Liver (tissue), 8 donors: ENCODE measurements at regions not wholly inside any gene's neighbourhood (a gene's known extent, or its start where the extent isn't known, plus 50 kb on each side); places are given as distances from the start of the nearest gene placed in this dataset.

Experiments used
- DNase-seq: peaks from one replicate; pipeline ENCODE4 v3.0.0-alpha.2; 2017; ENCODE audit warnings: low spot score
- H3K27ac ChIP-seq, 2 donors: one replicate each; pipeline ENCODE4 v1.7.0; 2013; ENCODE audit warnings: inconsistent platforms in 2 of 2, low read length in 2 of 2, control low read depth in 1 of 2, low read depth in 1 of 2, mild to moderate bottlenecking in 1 of 2
- H3K27me3 ChIP-seq, 4 donors: one replicate each; pipeline versions ENCODE4 v1.6.1 to v1.7.0; 2013; ENCODE audit warnings: low read length in 3 of 4, inconsistent platforms in 1 of 4, mild to moderate bottlenecking in 1 of 4, moderate library complexity in 1 of 4; ENCODE audit not compliant: control insufficient read depth in 4 of 4, insufficient read depth in 4 of 4
- H3K36me3 ChIP-seq, 4 donors: one replicate each; pipeline versions ENCODE4 v1.6.1 to v1.7.0; 2013; ENCODE audit warnings: low read length in 3 of 4, mild to moderate bottlenecking in 3 of 4, low read depth in 1 of 4, moderate library complexity in 1 of 4; ENCODE audit not compliant: control insufficient read depth in 4 of 4, insufficient read depth in 3 of 4
- H3K4me1 ChIP-seq, 4 donors: one replicate each; pipeline versions ENCODE4 v1.6.1 to v1.7.0; 2013; ENCODE audit warnings: low read length in 3 of 4, mild to moderate bottlenecking in 3 of 4, moderate library complexity in 1 of 4; ENCODE audit not compliant: control insufficient read depth in 4 of 4, insufficient read depth in 4 of 4
- H3K4me3 ChIP-seq, 3 donors: one replicate each; pipeline versions ENCODE4 v1.6.1 to v1.7.0; 2013; ENCODE audit warnings: low read length in 3 of 3, control low read depth in 1 of 3, low read depth in 1 of 3, mild to moderate bottlenecking in 1 of 3
- H3K9ac ChIP-seq, 2 donors: one replicate each; pipeline ENCODE4 v1.7.0; 2013; ENCODE audit warnings: low read length in 2 of 2, mild to moderate bottlenecking in 2 of 2, moderate library complexity in 2 of 2, control low read depth in 1 of 2, low read depth in 1 of 2
- H3K9me3 ChIP-seq, 4 donors: one replicate each; pipeline versions ENCODE4 v1.6.1 to v1.7.0; 2013; ENCODE audit warnings: low read length in 3 of 4; ENCODE audit not compliant: control insufficient read depth in 4 of 4
- ATF3 ChIP-seq: IDR thresholded peaks from 2 replicates; pipeline ENCODE4 v1.6.1; 2016; ENCODE audit warnings: antibody characterized with exemption
- EGR1 ChIP-seq, 2 donors: IDR thresholded peaks; 2 replicates each; pipeline ENCODE4 v1.6.1; 2016 to 2018; ENCODE audit warnings: antibody characterized with exemption in 2 of 2, low read depth in 2 of 2
- FOXA1 ChIP-seq: IDR thresholded peaks from 2 replicates; pipeline ENCODE4 v1.6.1; 2016; ENCODE audit warnings: antibody characterized with exemption
- FOXA2 ChIP-seq: IDR thresholded peaks from 2 replicates; pipeline ENCODE4 v1.6.1; 2016; ENCODE audit warnings: antibody characterized with exemption
- GABPA ChIP-seq, 2 donors: IDR thresholded peaks in 1 of 2; conservative IDR thresholded peaks in 1 of 2; 2 replicates each; pipeline ENCODE4 v1.6.1; 2016; ENCODE audit warnings: antibody characterized with exemption in 2 of 2, mild to moderate bottlenecking in 1 of 2, moderate library complexity in 1 of 2
- HNF4A ChIP-seq, 2 donors: conservative IDR thresholded peaks; 2 replicates each; pipeline ENCODE4 v1.6.1; 2016; ENCODE audit warnings: antibody characterized with exemption in 2 of 2, mild to moderate bottlenecking in 2 of 2
- HNF4G ChIP-seq: IDR thresholded peaks from 2 replicates; pipeline ENCODE4 v1.6.1; 2016; ENCODE audit warnings: antibody characterized with exemption
- JUND ChIP-seq, 2 donors: IDR thresholded peaks; 2 replicates each; pipeline ENCODE4 v1.6.1; 2016; ENCODE audit warnings: antibody characterized with exemption in 2 of 2
- NR2F2 ChIP-seq: IDR thresholded peaks from 2 replicates; pipeline ENCODE4 v1.6.1; 2016; ENCODE audit warnings: antibody characterized with exemption
- RAD21 ChIP-seq, 2 donors: IDR thresholded peaks; 2 replicates each; pipeline ENCODE4 v1.6.1; 2016; ENCODE audit warnings: antibody characterized with exemption in 2 of 2, mild to moderate bottlenecking in 2 of 2
- REST ChIP-seq: IDR thresholded peaks from 2 replicates; pipeline ENCODE4 v1.6.1; 2016; ENCODE audit warnings: antibody characterized with exemption, mild to moderate bottlenecking
- RXRA ChIP-seq, 2 donors: IDR thresholded peaks; 2 replicates each; pipeline ENCODE4 v1.6.1; 2017 to 2018; ENCODE audit warnings: antibody characterized with exemption in 2 of 2, mild to moderate bottlenecking in 1 of 2
- SP1 ChIP-seq: IDR thresholded peaks from 2 replicates; pipeline ENCODE4 v1.6.1; 2018; ENCODE audit warnings: antibody characterized with exemption, mild to moderate bottlenecking
- TAF1 ChIP-seq: conservative IDR thresholded peaks from 2 replicates; pipeline ENCODE4 v1.6.1; 2016; ENCODE audit warnings: antibody characterized with exemption, mild to moderate bottlenecking
- YY1 ChIP-seq: IDR thresholded peaks from 2 replicates; pipeline ENCODE4 v1.6.1; 2016; ENCODE audit warnings: antibody characterized with exemption, mild to moderate bottlenecking
- WGBS: extraction: QIAGEN DNeasy Blood & Tissue Kit; methylation state at CpG from one replicate; pipeline ENCODE4 v1.1.7; 2013; 5-methylcytosine and 5-hydroxymethylcytosine counted together
- TF ChIP-seq, protein P1 (sequence below): IDR thresholded peaks from 2 replicates; pipeline ENCODE4 v1.6.1; 2016; ENCODE audit warnings: antibody characterized with exemption
- TF ChIP-seq, protein P2 (sequence below): fragments of 150-350 bp; IDR thresholded peaks from 2 replicates; pipeline ENCODE4 v1.5.1; 2017; ENCODE audit warnings: improper control_type of control experiment, low read depth, low read length; ENCODE audit not compliant: missing input control
- donor health status: healthy.
- donor health status: healthy.
- donor health status: healthy.
- donor health status: healthy.
- donor health status: healthy.

- no peak for TF ChIP-seq RAD21 (IDR thresholded peaks at IDR 0.05)
- TF ChIP-seq SP1, result no peak
- TF ChIP-seq, protein P1, sequence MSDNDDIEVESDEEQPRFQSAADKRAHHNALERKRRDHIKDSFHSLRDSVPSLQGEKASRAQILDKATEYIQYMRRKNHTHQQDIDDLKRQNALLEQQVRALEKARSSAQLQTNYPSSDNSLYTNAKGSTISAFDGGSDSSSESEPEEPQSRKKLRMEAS, result no peak
- TF ChIP-seq, protein P2, sequence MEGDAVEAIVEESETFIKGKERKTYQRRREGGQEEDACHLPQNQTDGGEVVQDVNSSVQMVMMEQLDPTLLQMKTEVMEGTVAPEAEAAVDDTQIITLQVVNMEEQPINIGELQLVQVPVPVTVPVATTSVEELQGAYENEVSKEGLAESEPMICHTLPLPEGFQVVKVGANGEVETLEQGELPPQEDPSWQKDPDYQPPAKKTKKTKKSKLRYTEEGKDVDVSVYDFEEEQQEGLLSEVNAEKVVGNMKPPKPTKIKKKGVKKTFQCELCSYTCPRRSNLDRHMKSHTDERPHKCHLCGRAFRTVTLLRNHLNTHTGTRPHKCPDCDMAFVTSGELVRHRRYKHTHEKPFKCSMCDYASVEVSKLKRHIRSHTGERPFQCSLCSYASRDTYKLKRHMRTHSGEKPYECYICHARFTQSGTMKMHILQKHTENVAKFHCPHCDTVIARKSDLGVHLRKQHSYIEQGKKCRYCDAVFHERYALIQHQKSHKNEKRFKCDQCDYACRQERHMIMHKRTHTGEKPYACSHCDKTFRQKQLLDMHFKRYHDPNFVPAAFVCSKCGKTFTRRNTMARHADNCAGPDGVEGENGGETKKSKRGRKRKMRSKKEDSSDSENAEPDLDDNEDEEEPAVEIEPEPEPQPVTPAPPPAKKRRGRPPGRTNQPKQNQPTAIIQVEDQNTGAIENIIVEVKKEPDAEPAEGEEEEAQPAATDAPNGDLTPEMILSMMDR, result no peak
- TF ChIP-seq FOXA1, result no peak
- no peak for TF ChIP-seq ATF3
- TF ChIP-seq JUND (IDR thresholded peaks at IDR 0.05), result no peak
- no peak for TF ChIP-seq NR2F2
- no peak for TF ChIP-seq TAF1
- Histone ChIP-seq H3K9ac (no peak overlapping the region), H3K4me3 (no peak overlapping the region), H3K9me3 (no peaks in the 10 kb centered on the region), H3K27me3 (peaks cover 0 to 11% (median 4%) of the 10 kb centered on the region in 4 donors), H3K27ac (no peak overlapping the region), H3K36me3 (no peaks in the 10 kb centered on the region), H3K4me1 (no peaks in the 10 kb centered on the region)
- no peak for DNase-seq
- WGBS, result 64% methylated on average over 2 of the region's 2 CpGs
Measured at GRCh38 chr9:118459913-118460312, 755.7 kb downstream of the TLR4 start.

DNA sequence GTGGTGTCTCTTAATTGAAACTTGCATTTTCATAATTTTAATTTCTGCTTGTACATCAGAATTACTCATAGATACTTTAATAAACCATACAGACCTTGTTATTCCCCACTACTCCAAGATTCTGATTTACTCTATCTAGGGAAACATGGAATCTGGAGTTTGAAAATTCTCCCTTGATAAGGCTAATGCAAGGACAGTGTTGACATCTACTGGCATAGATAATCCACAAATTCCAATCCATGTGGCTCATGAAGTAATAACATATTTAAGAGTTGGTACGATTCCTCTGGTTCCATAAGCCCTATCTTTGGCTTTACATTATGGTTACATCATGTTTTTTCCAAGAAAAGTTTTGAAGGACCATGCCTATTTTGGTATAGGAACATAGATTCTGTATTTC is 759.2 kb downstream of the TLR4 start:
- TF ChIP-seq RAD21 (IDR thresholded peaks at IDR 0.05), result peak; percentile 40 to 63
- TF ChIP-seq FOXA1, result no peak
- Histone ChIP-seq H3K9ac (no peak overlapping the region), H3K4me1 (no peaks in the 10 kb centered on the region), H3K27me3 (peaks cover 0 to 11% (median 1%) of the 10 kb centered on the region in 4 donors), H3K36me3 (no peaks in the 10 kb centered on the region), H3K27ac (no peak overlapping the region), H3K4me3 (no peak overlapping the region), H3K9me3 (no peaks in the 10 kb centered on the region)
- 47% methylated on average over 1 of the region's 1 CpG for WGBS
- no peak for DNase-seq

GRCh38 chr9:118473521-118473920 is 769.3 kb downstream of the TLR4 start:
- no peaks in the 10 kb centered on the region for H3K4me1 ChIP-seq
- no peaks in the 10 kb centered on the region for H3K9me3 ChIP-seq
- H3K36me3 ChIP-seq, result no peaks in the 10 kb centered on the region
- DNase-seq, result no peak
- peaks cover 0 to 5% (median 0%) of the 10 kb centered on the region in 4 donors for H3K27me3 ChIP-seq
- no peak overlapping the region for H3K27ac ChIP-seq
- 59% methylated on average over 1 of the region's 1 CpG for WGBS
- no peak overlapping the region for H3K4me3 ChIP-seq
- H3K9ac ChIP-seq, result no peak overlapping the region
- TF ChIP-seq, protein P1, result no peak
- no peak for TF ChIP-seq REST
- TF ChIP-seq FOXA2, result no peak
- no peak for TF ChIP-seq JUND (IDR thresholded peaks at IDR 0.05)
- TF ChIP-seq EGR1 (IDR thresholded peaks at IDR 0.05; ENCODE audit: low read depth in 2 of 2), result no peak
- no peak for TF ChIP-seq FOXA1
- no peak for TF ChIP-seq ATF3
- TF ChIP-seq TAF1, result no peak
- TF ChIP-seq HNF4A (conservative IDR thresholded peaks at IDR 0.05), result no peak
- no peak for TF ChIP-seq YY1
- TF ChIP-seq HNF4G, result no peak
- no peak for TF ChIP-seq RXRA (IDR thresholded peaks at IDR 0.05)
- TF ChIP-seq GABPA (IDR thresholded peaks at IDR 0.05 in 1 of 2, conservative IDR thresholded peaks at IDR 0.05 in 1 of 2), result no peak
- TF ChIP-seq RAD21 (IDR thresholded peaks at IDR 0.05), result no peak
- TF ChIP-seq, protein P2, result no peak
- no peak for TF ChIP-seq SP1
